GM06990 (cell line): ENCODE measurements at regions not wholly inside any gene's neighbourhood (a gene's known extent, or its start where the extent isn't known, plus 50 kb on each side); places are given as distances from the start of the nearest gene placed in this dataset.

Experiments used
- DNase-seq: peaks from one replicate; pipeline ENCODE4 v3.0.0-alpha.2; 2011; ENCODE audit not compliant: insufficient read length; ENCODE audit errors: extremely low read depth
- H3K27me3 ChIP-seq: replicated peaks from 2 replicates; pipeline ENCODE4 v1.6.0; 2011; ENCODE audit warnings: low read length; ENCODE audit not compliant: control insufficient read depth, insufficient read depth
- H3K36me3 ChIP-seq: 2 replicates; pipeline ENCODE4 v1.5.1; 2011; ENCODE audit warnings: low read length; ENCODE audit not compliant: control insufficient read depth, insufficient read depth
- H3K4me3 ChIP-seq: replicated peaks from 2 replicates; pipeline ENCODE4 v1.5.1; 2011; ENCODE audit warnings: low read depth, mild to moderate bottlenecking, control low read depth, low read length
- CTCF ChIP-seq: IDR thresholded peaks from 2 replicates; pipeline ENCODE4 v1.5.1; 2011; ENCODE audit warnings: low read length, control low read depth, mild to moderate bottlenecking, inconsistent platforms; ENCODE audit not compliant: insufficient read depth, poor library complexity, severe bottlenecking

GRCh38 chr14:50044042-50044651 is 72.2 kb downstream of the VCPKMT start:
- H3K4me3 ChIP-seq = no peak overlapping the region
- H3K27me3 ChIP-seq = no peaks in the 10 kb centered on the region
- no peak for DNase-seq
- H3K36me3 ChIP-seq = no peaks in the 10 kb centered on the region
- no peak for TF ChIP-seq CTCF

GRCh38 chr14:50045039-50045711 is 71.2 kb downstream of the VCPKMT start:
- TF ChIP-seq CTCF = no peak
- H3K36me3 ChIP-seq = no peaks in the 10 kb centered on the region
- no peaks in the 10 kb centered on the region for H3K27me3 ChIP-seq
- no peak overlapping the region for H3K4me3 ChIP-seq
- DNase-seq = peak; percentile 67

GRCh38 chr14:50045837-50046236 is 70.5 kb downstream of the VCPKMT start:
- H3K27me3 ChIP-seq = no peaks in the 10 kb centered on the region
- DNase-seq = no peak
- no peaks in the 10 kb centered on the region for H3K36me3 ChIP-seq

GRCh38 chr14:50047274-50047676 is 69.1 kb downstream of the VCPKMT start:
- H3K4me3 ChIP-seq = no peak overlapping the region
- H3K27me3 ChIP-seq = no peaks in the 10 kb centered on the region
- no peak for DNase-seq
- TF ChIP-seq CTCF = no peak
- no peaks in the 10 kb centered on the region for H3K36me3 ChIP-seq

More at GRCh38 chr14:50045837-50046236, 70.5 kb downstream of the VCPKMT start:
- no peak overlapping the region for H3K4me3 ChIP-seq
- TF ChIP-seq CTCF = no peak

GRCh38 chr14:50049093-50049492 is 67.3 kb downstream of the VCPKMT start:
- TF ChIP-seq CTCF = no peak
- no peak for DNase-seq
- no peaks in the 10 kb centered on the region for H3K36me3 ChIP-seq
- H3K4me3 ChIP-seq = no peak overlapping the region
- no peaks in the 10 kb centered on the region for H3K27me3 ChIP-seq
